Skeletal muscle satellite cell (primary cell): ENCODE measurements at regions not wholly inside any gene's neighbourhood (a gene's known extent, or its start where the extent isn't known, plus 50 kb on each side); places are given as distances from the start of the nearest gene placed in this dataset.

Experiments
- H3K27me3 ChIP-seq: 2 replicates; pipeline ENCODE4 v1.7.0; 2013; ENCODE audit warnings: low read length; ENCODE audit not compliant: control insufficient read depth, insufficient read depth
- H3K36me3 ChIP-seq: 2 replicates; pipeline ENCODE4 v1.7.0; 2013; ENCODE audit warnings: mild to moderate bottlenecking, control low read depth, low read length; ENCODE audit not compliant: insufficient read depth
- H3K4me1 ChIP-seq: 2 replicates; pipeline ENCODE4 v1.7.0; 2013; ENCODE audit warnings: low read length; ENCODE audit not compliant: control insufficient read depth, insufficient read depth
- H3K4me2 ChIP-seq: 2 replicates; pipeline ENCODE4 v1.7.0; 2013; ENCODE audit warnings: mild to moderate bottlenecking, low read length
- H3K4me3 ChIP-seq: 2 replicates; pipeline ENCODE4 v1.7.0; 2013; ENCODE audit warnings: low read length
- H3K9ac ChIP-seq: 2 replicates; pipeline ENCODE4 v1.7.0; 2013; ENCODE audit warnings: mild to moderate bottlenecking, low read depth, low read length, moderate library complexity
- H3K9me3 ChIP-seq: replicated peaks from 2 replicates; pipeline ENCODE4 v1.7.0; 2013; ENCODE audit warnings: mild to moderate bottlenecking, control low read depth, low read length

GRCh38 chr20:52748285-52748932 is 223.7 kb upstream of the TSHZ2 start:
- Histone ChIP-seq H3K4me1 (no peaks in the 10 kb centered on the region), H3K9me3 (no peaks in the 10 kb centered on the region), H3K4me2 (no peak overlapping the region), H3K36me3 (no peaks in the 10 kb centered on the region), H3K9ac (no peak overlapping the region), H3K4me3 (no peak overlapping the region), H3K27me3 (no peaks in the 10 kb centered on the region)

- Histone ChIP-seq H3K27me3 (no peaks in the 10 kb centered on the region), H3K36me3 (no peaks in the 10 kb centered on the region), H3K4me3 (no peak overlapping the region), H3K4me2 (no peak overlapping the region), H3K4me1 (no peaks in the 10 kb centered on the region), H3K9me3 (no peaks in the 10 kb centered on the region), H3K9ac (no peak overlapping the region)
Measured at GRCh38 chr20:52747845-52748284, 224.3 kb upstream of the TSHZ2 start.

GRCh38 chr20:52746770-52747169 is 225.4 kb upstream of the TSHZ2 start:
- Histone ChIP-seq H3K9me3 (no peaks in the 10 kb centered on the region), H3K4me2 (no peak overlapping the region), H3K4me1 (no peaks in the 10 kb centered on the region), H3K27me3 (no peaks in the 10 kb centered on the region), H3K9ac (no peak overlapping the region), H3K4me3 (no peak overlapping the region), H3K36me3 (no peaks in the 10 kb centered on the region)

- no peak overlapping the region for H3K9ac ChIP-seq
- no peaks in the 10 kb centered on the region for H3K27me3 ChIP-seq
- no peaks in the 10 kb centered on the region for H3K4me1 ChIP-seq
- H3K36me3 ChIP-seq: no peaks in the 10 kb centered on the region
- H3K4me3 ChIP-seq: no peak overlapping the region
- no peak overlapping the region for H3K4me2 ChIP-seq
- no peaks in the 10 kb centered on the region for H3K9me3 ChIP-seq
Measured at GRCh38 chr20:52746190-52746589, 226.0 kb upstream of the TSHZ2 start.

GRCh38 chr20:52744441-52744840 is 227.7 kb upstream of the TSHZ2 start:
- no peaks in the 10 kb centered on the region for H3K9me3 ChIP-seq
- no peaks in the 10 kb centered on the region for H3K36me3 ChIP-seq
- H3K4me2 ChIP-seq: no peak overlapping the region
- no peak overlapping the region for H3K9ac ChIP-seq
- H3K4me1 ChIP-seq: no peaks in the 10 kb centered on the region
- no peaks in the 10 kb centered on the region for H3K27me3 ChIP-seq
- H3K4me3 ChIP-seq: no peak overlapping the region

GRCh38 chr20:52738081-52738480 is 234.1 kb upstream of the TSHZ2 start:
- Histone ChIP-seq H3K9me3 (no peaks in the 10 kb centered on the region), H3K4me3 (no peak overlapping the region), H3K9ac (no peak overlapping the region), H3K36me3 (no peaks in the 10 kb centered on the region), H3K27me3 (no peaks in the 10 kb centered on the region), H3K4me2 (no peak overlapping the region), H3K4me1 (no peaks in the 10 kb centered on the region)

GRCh38 chr20:52736507-52736906 is 235.7 kb upstream of the TSHZ2 start:
- Histone ChIP-seq H3K4me1 (no peaks in the 10 kb centered on the region), H3K27me3 (no peaks in the 10 kb centered on the region), H3K4me2 (no peak overlapping the region), H3K9me3 (no peaks in the 10 kb centered on the region), H3K4me3 (no peak overlapping the region), H3K9ac (no peak overlapping the region), H3K36me3 (no peaks in the 10 kb centered on the region)

GRCh38 chr20:52731093-52731492 is 241.1 kb upstream of the TSHZ2 start:
- no peak overlapping the region for H3K4me2 ChIP-seq
- no peaks in the 10 kb centered on the region for H3K27me3 ChIP-seq
- no peak overlapping the region for H3K9ac ChIP-seq
- H3K4me1 ChIP-seq: no peaks in the 10 kb centered on the region
- H3K9me3 ChIP-seq: peaks cover 6% of the 10 kb centered on the region
- H3K4me3 ChIP-seq: no peak overlapping the region
- H3K36me3 ChIP-seq: no peaks in the 10 kb centered on the region

- no peaks in the 10 kb centered on the region for H3K4me1 ChIP-seq
- H3K4me2 ChIP-seq: no peak overlapping the region
- H3K9ac ChIP-seq: no peak overlapping the region
- peaks cover 6% of the 10 kb centered on the region for H3K9me3 ChIP-seq
- H3K36me3 ChIP-seq: no peaks in the 10 kb centered on the region
- H3K4me3 ChIP-seq: no peak overlapping the region
- H3K27me3 ChIP-seq: no peaks in the 10 kb centered on the region
Measured at GRCh38 chr20:52727740-52728456, 244.3 kb upstream of the TSHZ2 start.

- Histone ChIP-seq H3K4me1 (no peaks in the 10 kb centered on the region), H3K36me3 (no peaks in the 10 kb centered on the region), H3K9ac (no peak overlapping the region), H3K27me3 (no peaks in the 10 kb centered on the region), H3K4me3 (no peak overlapping the region), H3K9me3 (no peaks in the 10 kb centered on the region), H3K4me2 (no peak overlapping the region)
Measured at GRCh38 chr20:52724541-52724940, 247.6 kb upstream of the TSHZ2 start.

GRCh38 chr20:52722926-52723688 is 249.1 kb upstream of the TSHZ2 start:
- Histone ChIP-seq H3K36me3 (no peaks in the 10 kb centered on the region), H3K9ac (no peak overlapping the region), H3K4me2 (no peak overlapping the region), H3K27me3 (no peaks in the 10 kb centered on the region), H3K4me1 (no peaks in the 10 kb centered on the region), H3K9me3 (no peaks in the 10 kb centered on the region), H3K4me3 (no peak overlapping the region)
